ENCODE measurements at regions not wholly inside any gene's neighbourhood (a gene's known extent, or its start where the extent isn't known, plus 50 kb on each side); places are given as distances from the start of the nearest gene placed in this dataset.

- TF ChIP-seq CTCF (IDR thresholded peaks at IDR 0.05; ENCODE audit: insufficient read depth, low read depth, low read length) (no peak), EZH2 (IDR thresholded peaks at IDR 0.05; ENCODE audit: insufficient read depth, low read length) (no peak)
Measured at GRCh38 chr3:168539909-168540308, 444.2 kb upstream of the GOLIM4 start.
